HepG2 (cell line): ENCODE measurements at regions not wholly inside any gene's neighbourhood (a gene's known extent, or its start where the extent isn't known, plus 50 kb on each side); places are given as distances from the start of the nearest gene placed in this dataset.

ENCODE experiments used
- KDM1A ChIP-seq: IDR thresholded peaks from 2 replicates; pipeline ENCODE4 v1.6.1; 2016; ENCODE audit warnings: missing compliant biosample characterization
- TAF15 ChIP-seq: fragments of 200-400 bp; formaldehyde crosslinking; IDR thresholded peaks from one replicate; pipeline ENCODE4 v1.6.1; 2018; ENCODE audit warnings: mild to moderate bottlenecking, low read depth, low read length; ENCODE audit not compliant: poor library complexity, severe bottlenecking
- ZNF570 ChIP-seq: sonication (generic); formaldehyde crosslinking; IDR thresholded peaks from 2 replicates; pipeline ENCODE4 v1.4.0; 2020; ENCODE audit warnings: mild to moderate bottlenecking, missing genetic modification reagents, borderline replicate concordance
- ZNF883 ChIP-seq: sonication (generic); formaldehyde crosslinking; IDR thresholded peaks from 2 replicates; pipeline ENCODE4 v1.5.1; 2020; ENCODE audit warnings: mild to moderate bottlenecking, missing genetic modification reagents; ENCODE audit errors: not compliant biosample characterization

- TF ChIP-seq ZNF883 (CRISPR knock-in tag) (no peak), KDM1A (no peak), TAF15 (no peak), ZNF570 (CRISPR knock-in tag) (no peak)
These were observed 163.3 kb downstream of the NRIP1 start for GRCh38 chr21:14901482-14901958.
